ENCODE measurements at regions not wholly inside any gene's neighbourhood (a gene's known extent, or its start where the extent isn't known, plus 50 kb on each side); places are given as distances from the start of the nearest gene placed in this dataset.

DNA sequence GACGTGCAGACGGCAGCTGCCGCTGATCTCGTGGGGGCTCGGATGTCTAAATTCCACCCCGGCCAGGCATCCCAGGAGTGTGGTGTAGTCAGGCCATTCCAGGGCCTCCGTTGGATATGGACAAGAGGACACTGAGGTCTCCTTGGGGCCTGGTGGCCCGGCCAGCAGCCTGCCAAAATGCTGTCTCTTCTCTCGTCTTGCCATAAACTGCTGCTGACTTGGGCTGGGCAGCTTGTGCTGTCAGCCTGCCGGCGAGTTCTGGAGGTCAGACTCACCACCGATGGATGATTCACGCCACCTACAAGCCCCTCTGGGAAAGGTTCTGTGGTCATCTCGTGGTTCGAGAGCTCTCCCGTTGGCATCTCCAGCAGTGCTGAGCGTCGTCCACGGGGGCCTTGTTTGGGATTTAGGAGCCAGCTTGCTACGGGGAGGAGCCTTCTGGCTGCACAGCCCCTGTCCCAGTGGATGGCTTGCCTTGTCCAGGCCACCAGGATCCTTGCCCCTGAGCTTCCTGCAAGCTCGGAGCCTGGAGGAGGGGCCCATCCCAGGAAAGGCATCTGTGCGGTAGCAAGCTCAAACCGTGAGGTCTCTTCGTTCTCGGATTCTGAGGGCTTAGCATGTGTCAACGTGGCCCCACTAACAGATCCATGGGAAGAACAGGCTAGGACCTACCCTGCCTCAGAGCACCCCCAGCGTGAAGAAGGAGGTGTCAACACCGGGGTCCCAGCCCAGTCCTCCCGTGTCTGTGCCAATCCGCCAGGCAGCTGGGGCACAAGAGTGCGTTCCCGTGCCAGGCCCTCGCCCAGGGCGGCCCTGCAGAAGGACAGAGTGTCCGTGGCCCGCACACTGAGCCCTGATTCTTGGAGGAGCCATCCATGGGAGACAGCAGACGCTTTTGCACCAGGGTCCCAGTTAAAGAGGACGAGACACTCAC is 1114.1 kb downstream of the BRD1 start:
- peaks cover 1% of the 10 kb centered on the region for H3K36me3 Mint-ChIP-seq
- peak overlapping the region in 1 of 3 donors; percentile 63 for H3K27ac Mint-ChIP-seq
- H3K27me3 Mint-ChIP-seq: no peaks in the 10 kb centered on the region
- H3K4me3 Mint-ChIP-seq: no peak overlapping the region
- H3K9me3 Mint-ChIP-seq: peaks cover 5 to 10% (median 7%) of the 10 kb centered on the region in 3 donors
- H3K4me1 Mint-ChIP-seq: no peaks in the 10 kb centered on the region

DNA sequence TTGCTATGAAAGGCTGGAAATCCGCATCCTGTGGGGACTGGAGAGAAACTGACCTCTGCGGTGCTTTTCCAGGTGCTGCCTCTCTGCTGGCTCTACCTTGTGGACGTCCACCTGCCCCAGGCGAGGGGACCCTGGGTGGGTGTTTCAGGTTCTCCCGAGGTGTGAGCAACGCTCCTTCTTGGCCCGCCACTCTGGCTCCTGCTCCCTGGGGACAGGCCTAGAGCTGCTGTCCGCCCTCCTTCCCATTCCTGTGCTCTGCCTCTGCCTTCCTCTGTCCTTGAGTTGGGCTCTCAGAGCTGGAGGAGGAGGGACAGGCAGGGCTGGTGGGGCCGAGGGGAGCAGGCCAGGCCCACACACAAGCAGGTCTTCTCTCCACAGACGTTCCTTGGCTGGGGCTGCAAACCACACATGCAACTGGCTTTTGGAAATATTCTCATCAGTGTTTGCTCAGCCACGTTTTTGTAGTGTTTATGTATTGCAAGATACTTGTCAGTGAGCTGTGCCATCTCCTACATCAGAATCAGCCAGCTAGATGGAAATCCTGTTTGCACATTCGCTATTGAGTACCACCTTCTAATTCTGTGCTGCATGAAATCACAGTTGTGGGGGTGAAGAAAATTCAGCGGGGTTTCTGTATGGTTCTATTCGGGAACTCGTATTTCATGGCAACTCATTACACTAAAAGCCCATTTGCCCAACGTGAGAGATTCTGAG is 1115.0 kb downstream of the BRD1 start:
- Mint-ChIP-seq H3K4me3 (no peak overlapping the region), H3K36me3 (peaks cover 1% of the 10 kb centered on the region), H3K27me3 (no peaks in the 10 kb centered on the region), H3K27ac (peak overlapping the region in 1 of 3 donors; percentile 63), H3K9me3 (peaks cover 5 to 10% (median 7%) of the 10 kb centered on the region in 3 donors), H3K4me1 (no peaks in the 10 kb centered on the region)

DNA sequence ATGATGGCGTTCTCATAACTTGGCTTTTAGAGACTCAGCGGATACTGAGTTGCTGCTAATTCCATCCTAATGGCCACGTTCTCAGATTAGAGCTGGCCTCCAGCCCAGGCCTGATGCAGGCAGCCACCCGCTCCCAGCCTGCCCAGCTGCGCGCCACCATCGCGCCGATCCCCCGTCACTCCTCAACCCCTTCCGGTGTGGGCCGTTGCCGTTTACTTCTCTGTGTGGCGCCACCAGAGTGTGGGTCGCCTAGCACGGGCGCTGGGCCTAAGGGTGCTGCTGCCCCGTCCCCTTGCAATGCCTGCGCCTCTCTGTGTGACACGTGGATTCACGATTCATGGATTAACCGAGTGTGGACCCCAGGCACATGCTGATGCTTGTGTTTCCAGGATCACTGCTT is 1116.0 kb downstream of the BRD1 start:
- Mint-ChIP-seq H3K36me3 (no peaks in the 10 kb centered on the region), H3K4me1 (no peaks in the 10 kb centered on the region)

DNA sequence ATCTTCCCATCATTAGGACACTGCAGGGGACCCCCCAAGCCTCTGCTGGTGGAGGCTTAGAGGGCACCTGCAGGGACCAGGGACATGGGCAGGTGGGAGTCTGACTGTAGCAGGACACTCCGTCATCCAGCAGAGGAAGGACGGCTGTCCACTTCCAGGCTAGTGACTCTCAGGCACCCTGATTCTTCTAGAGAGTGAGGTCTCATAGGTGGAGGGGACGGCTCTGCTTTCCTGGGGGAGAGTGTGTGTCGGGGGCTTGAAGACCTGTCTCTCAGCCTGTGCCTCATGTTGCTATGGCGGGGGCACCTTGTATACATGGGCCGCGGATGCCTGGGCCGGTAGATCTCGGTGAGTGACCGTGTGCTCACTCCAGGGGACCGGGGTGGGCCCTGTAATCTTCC is 1116.6 kb downstream of the BRD1 start:
- no peaks in the 10 kb centered on the region for H3K4me1 Mint-ChIP-seq
- peaks cover 0 to 4% (median 4%) of the 10 kb centered on the region in 3 donors for H3K9me3 Mint-ChIP-seq
- H3K27me3 Mint-ChIP-seq: no peaks in the 10 kb centered on the region
- no peak overlapping the region for H3K4me3 Mint-ChIP-seq
- H3K36me3 Mint-ChIP-seq: no peaks in the 10 kb centered on the region
- H3K27ac Mint-ChIP-seq: no peak overlapping the region

More for the DNA sequence above, 1116.0 kb downstream of the BRD1 start:
- H3K27me3 Mint-ChIP-seq: no peaks in the 10 kb centered on the region
- peaks cover 1 to 7% (median 6%) of the 10 kb centered on the region in 3 donors for H3K9me3 Mint-ChIP-seq
- H3K4me3 Mint-ChIP-seq: no peak overlapping the region
- no peak overlapping the region for H3K27ac Mint-ChIP-seq

DNA sequence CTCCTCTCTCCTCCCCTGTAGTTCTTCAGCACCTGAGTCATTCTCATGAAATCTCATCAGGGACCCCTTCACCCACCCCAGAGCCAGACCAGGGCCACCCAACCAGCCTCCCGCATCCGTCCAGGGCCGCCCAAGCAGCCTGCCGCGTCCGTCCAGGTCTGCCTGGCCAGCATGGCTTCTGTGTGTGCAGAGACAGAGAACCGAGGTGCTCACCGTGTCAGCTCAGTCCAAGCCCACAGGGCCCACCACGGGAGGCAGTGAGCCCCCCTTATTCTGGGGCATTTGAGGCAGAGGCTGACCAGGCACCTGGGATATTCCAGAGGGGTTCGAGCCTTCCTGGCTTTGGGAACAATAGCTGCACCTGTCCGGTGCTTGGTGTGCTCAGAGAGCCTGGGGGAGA is 1117.3 kb downstream of the BRD1 start:
- Mint-ChIP-seq H3K9me3 (no peaks in the 10 kb centered on the region), H3K27ac (no peak overlapping the region), H3K4me1 (no peaks in the 10 kb centered on the region), H3K4me3 (no peak overlapping the region), H3K27me3 (no peaks in the 10 kb centered on the region), H3K36me3 (no peaks in the 10 kb centered on the region)

DNA sequence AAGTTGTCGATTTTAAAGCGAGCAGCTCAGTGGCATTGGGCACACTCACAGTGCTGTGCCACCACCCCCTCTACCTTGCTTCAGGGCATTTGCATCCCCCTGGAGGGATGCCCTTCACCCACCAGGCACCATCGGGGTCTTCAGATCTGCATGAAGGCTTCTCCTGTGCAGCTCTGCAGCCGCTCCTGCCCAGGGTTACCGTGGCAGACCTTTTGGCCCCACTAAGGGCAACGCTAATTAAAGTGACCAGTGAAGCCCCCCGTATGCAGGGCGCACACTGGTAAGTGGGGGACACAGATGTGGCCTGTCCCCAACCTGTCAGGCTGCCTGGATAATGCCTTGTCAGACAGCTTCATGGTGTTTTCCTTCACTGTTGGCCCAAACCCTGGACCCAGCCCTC is 1117.7 kb downstream of the BRD1 start:
- Mint-ChIP-seq H3K9me3 (no peaks in the 10 kb centered on the region), H3K4me1 (no peaks in the 10 kb centered on the region), H3K27me3 (no peaks in the 10 kb centered on the region), H3K36me3 (no peaks in the 10 kb centered on the region), H3K4me3 (no peak overlapping the region), H3K27ac (no peak overlapping the region)

DNA sequence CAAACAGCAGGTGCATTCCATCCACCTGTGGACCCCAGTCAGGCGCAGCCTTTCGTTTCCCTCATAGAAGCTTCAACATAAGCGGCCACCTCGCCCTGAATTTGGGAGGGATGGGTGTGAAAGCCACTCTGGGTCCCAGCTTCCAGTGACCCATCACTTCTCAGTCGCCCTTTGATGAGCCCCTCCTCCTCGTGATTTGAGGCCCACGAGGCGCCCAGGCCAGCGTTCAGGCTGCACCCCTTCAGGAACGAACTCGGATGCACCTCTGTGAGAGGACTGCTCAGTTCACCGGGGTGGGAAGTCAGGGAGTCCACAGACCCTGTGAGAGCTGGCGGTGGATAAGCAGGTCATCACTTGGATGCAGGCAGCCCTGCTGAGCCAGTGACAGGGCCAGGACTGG is 1118.2 kb downstream of the BRD1 start:
- no peaks in the 10 kb centered on the region for H3K4me1 Mint-ChIP-seq
- H3K27me3 Mint-ChIP-seq: no peaks in the 10 kb centered on the region
- peak overlapping the region in 1 of 3 donors; percentile 31 for H3K27ac Mint-ChIP-seq
- no peaks in the 10 kb centered on the region for H3K9me3 Mint-ChIP-seq
- no peak overlapping the region for H3K4me3 Mint-ChIP-seq
- H3K36me3 Mint-ChIP-seq: no peaks in the 10 kb centered on the region

DNA sequence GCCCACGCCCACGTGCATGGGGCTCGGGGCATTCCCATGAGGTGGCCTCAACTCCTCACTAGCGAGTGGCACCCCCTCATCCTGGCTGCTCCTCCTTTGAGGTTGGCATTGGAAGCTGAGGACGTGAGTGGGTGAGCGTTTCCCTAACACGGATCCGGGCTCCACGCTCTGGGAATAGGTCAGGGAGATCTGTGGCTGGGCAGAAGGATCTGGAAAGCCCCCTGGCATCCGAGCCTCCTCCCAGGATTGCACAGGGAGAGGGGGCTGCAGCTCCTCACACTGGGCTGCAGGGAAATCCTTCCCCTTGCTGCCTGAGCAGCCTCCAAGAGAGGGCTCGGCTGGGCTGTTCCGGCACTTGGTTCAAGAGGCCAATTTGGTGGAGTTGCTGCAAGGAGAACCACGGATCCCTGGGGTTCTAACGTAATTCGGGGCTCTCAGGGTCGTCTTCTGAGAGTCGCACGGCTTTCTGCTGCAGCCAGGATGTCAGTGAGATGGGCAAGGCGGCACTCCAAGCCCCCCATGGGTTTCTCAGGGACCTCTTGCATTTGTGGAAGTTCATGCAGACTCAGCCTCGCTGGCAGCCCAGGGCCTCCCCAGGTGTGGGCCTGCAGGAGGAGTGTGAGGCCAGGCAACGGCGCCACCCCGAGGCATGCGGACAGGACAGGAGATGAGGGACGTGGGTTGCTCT is 1119.0 kb downstream of the BRD1 start:
- Mint-ChIP-seq H3K36me3 (no peaks in the 10 kb centered on the region), H3K27me3 (no peaks in the 10 kb centered on the region), H3K4me3 (no peak overlapping the region), H3K27ac (no peak overlapping the region), H3K9me3 (no peaks in the 10 kb centered on the region), H3K4me1 (no peaks in the 10 kb centered on the region)

DNA sequence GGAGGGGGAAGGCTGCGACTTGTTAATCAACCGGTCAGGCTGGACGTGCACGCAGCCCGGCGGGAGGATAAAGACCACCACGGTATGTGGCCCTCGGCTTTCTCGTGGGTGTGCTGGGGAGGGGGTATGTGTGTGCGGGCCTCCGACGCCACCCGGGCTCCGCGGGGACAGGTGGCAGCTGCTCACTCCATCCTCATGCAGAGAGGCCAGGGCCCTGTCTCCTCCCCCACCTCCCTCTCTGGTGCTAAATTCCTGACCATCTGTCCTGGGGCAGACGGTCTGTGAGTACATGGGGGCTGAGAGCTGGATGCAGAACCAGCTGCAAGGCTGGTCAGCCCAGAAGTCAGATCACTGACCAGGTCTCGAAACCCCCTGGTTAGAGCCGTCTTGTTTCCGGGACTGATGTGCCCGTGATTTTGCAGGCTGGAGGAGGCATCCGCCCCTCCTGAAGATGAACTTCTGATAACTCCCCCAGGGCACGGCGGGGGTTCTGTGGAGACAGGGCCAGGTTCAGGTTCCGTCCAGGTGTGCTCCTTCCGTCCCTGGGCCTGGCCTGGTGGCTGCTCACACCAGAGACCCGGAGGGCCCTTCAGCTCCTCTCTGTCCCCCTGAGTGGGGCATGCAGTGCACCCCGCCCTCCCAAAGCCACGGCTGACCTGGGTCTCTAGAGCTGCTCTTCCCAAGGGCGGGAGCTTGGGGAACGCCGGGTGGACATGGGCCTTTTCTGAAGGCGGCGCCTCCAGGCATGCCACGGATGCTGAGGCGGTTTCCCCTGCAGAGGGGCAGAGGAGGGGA is 1119.7 kb downstream of the BRD1 start:
- no peaks in the 10 kb centered on the region for H3K9me3 Mint-ChIP-seq
- no peaks in the 10 kb centered on the region for H3K27me3 Mint-ChIP-seq
- no peaks in the 10 kb centered on the region for H3K4me1 Mint-ChIP-seq
- no peak overlapping the region for H3K27ac Mint-ChIP-seq
- no peaks in the 10 kb centered on the region for H3K36me3 Mint-ChIP-seq
- H3K4me3 Mint-ChIP-seq: no peak overlapping the region

DNA sequence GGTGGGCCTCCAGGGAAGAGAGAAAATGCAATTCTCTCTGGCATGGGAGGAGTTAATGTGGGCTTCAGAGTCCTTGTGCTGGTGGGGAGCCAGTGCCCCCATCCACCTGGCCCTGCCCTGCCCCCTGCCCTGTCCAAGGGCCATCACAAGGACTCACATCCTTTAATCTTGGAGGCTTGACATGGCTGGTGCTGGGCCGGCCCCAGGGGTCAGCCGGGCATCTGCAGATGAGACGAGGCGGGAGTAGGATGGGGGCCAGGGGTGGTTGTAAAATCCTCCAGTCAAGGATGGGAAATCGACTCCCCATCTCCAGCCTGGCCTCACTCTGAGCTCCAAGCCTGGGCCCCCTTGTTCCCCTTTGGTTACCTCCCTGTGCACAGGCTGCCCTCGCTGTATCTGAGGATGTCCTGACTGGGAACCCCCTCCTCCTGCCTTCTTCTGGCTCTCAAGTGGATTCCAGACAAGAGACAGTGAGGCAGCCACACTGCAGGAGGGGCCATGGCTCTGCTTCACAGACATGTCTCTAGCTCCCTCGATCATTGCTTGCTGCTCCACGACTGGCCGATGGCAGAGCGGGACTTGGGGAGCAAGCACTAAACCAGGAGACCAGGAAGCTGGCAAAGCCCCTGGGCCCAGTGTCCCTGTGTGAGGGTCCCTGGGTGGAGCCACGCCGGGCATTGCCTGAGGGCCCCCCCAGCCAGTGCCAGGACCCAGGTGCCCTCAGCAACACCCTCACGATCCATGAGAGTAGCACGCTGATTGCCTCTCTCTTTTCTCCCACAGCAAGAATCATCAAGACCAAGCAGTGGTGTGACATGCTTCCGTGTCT is 1120.5 kb downstream of the BRD1 start:
- Mint-ChIP-seq H3K27ac (no peak overlapping the region), H3K36me3 (no peaks in the 10 kb centered on the region), H3K27me3 (no peaks in the 10 kb centered on the region), H3K4me3 (no peak overlapping the region), H3K4me1 (no peaks in the 10 kb centered on the region), H3K9me3 (no peaks in the 10 kb centered on the region)

DNA sequence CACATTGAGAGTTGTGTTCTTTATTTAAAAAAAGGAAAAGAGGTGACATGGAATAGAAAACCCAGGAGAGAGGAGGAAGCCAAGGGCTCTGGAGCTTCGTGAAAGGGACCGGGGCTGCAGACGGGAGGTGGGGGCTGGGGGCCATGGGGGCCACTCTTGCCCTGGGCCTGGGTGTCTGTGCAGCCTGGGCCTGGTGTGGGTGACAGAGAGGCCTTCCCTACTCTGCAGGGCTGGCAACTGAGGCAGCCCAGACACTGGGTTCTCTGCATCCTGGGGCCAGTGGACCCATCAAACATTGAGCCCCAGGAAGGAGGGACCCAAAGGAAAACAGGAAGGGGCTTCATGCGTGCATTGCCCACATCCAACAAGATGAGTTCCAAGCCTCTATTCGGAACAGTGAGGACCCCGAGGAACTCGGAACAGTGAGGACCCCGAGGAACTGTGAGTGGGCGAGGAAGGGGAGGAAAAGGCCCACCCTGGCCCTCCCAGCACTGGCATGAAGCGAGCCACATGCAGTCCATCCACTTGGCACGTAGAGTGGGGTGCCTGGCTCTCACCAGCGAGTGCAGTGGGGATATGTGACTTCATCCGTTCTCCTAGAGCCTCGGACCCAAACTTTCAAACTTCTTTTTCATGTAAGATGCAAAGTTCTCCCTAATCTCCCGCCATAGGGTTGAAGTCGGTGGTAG is 1121.6 kb downstream of the BRD1 start:
- H3K9me3 Mint-ChIP-seq: no peaks in the 10 kb centered on the region
- no peaks in the 10 kb centered on the region for H3K36me3 Mint-ChIP-seq
- H3K27me3 Mint-ChIP-seq: no peaks in the 10 kb centered on the region
- no peak overlapping the region for H3K27ac Mint-ChIP-seq
- no peak overlapping the region for H3K4me3 Mint-ChIP-seq
- no peaks in the 10 kb centered on the region for H3K4me1 Mint-ChIP-seq

DNA sequence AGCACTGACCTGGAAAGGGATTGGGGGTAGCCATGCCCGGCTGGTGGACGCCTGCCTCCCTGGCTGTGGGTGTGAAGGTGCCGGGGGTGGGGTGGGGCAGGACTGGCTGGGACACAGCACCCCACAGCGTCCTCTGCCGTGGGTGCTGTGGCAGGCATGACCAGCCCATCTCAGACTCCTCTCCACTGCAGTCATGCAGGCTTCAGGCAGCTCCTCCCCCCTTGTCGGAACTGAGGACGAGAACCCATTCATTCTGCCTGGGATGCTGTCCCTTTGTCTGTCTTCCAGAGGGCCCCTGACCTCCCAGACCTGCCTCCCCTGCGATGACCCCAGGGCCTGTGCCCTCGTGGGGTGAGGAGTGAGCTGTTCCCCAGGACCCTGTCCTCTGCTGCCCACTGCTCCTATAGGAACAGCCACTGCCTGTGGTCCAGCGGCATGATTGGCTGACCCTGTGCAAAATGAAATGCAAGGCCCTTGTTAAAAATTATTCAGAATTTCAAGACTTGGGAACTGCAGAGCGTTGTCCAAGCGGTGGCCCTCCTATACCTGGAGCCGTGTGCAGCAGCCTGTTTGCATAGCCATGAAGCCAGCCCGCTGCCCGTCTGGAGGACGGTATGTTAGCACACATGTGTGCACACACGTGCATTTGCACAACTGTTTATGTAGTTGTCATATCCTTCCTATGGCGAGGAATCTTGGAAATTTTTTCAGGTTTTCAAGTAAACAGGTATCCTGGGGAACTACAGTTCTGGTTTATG is 1122.3 kb downstream of the BRD1 start:
- Mint-ChIP-seq H3K4me1 (no peaks in the 10 kb centered on the region), H3K36me3 (no peaks in the 10 kb centered on the region), H3K27ac (no peak overlapping the region), H3K4me3 (no peak overlapping the region), H3K9me3 (no peaks in the 10 kb centered on the region), H3K27me3 (no peaks in the 10 kb centered on the region)

DNA sequence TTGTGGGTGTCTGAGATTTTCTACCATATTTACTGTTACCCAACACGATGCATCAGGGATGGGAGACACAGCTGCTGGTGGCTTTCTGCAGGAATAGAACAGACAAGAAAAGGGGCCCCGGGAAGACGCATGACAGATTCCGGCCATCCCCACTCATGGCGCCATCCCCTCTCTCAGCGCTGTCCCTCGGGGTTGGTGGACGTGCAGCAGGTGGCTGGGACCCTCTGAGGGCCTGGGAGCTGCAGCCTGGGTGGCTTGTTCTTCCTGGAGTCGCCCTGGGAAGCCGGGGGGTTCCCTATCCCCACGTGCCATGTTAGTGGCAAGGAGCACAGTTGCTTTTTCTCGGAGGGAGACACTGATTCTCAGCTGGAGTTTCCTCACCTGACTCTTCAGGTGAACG is 1123.3 kb downstream of the BRD1 start:
- Mint-ChIP-seq H3K9me3 (no peaks in the 10 kb centered on the region), H3K27ac (no peak overlapping the region), H3K4me1 (no peaks in the 10 kb centered on the region), H3K36me3 (no peaks in the 10 kb centered on the region), H3K4me3 (no peak overlapping the region), H3K27me3 (no peaks in the 10 kb centered on the region)
